Lung (tissue), 11 donors: ENCODE measurements at regions not wholly inside any gene's neighbourhood (a gene's known extent, or its start where the extent isn't known, plus 50 kb on each side); places are given as distances from the start of the nearest gene placed in this dataset.
A peak's percentile ranks its signal among the peaks of the same experiment; 100 is the strongest.

Source experiments
- ATAC-seq: fragments of 200-7000 bp; cut with Tn5 transposase; one replicate; pipeline ENCODE4 v1.9.1; 2020; ENCODE audit warnings: moderate number of reproducible peaks; ENCODE audit not compliant: insufficient read depth, low FRiP score
- DNase-seq, 3 donors: peaks; one replicate each; pipeline ENCODE4 v3.0.0-alpha.2; 2013 to 2017
- H3K27ac ChIP-seq, 2 donors: one replicate each; pipeline ENCODE4 v1.5.1; 2013; ENCODE audit warnings: mild to moderate bottlenecking in 2 of 2, moderate library complexity in 2 of 2, control low read depth in 1 of 2, inconsistent platforms in 1 of 2, low read depth in 1 of 2, low read length in 1 of 2
- H3K27me3 ChIP-seq, 3 donors: one replicate each; pipeline ENCODE4 v1.5.1; 2013; ENCODE audit warnings: low read length in 2 of 3; ENCODE audit not compliant: control insufficient read depth in 3 of 3, insufficient read depth in 3 of 3
- H3K36me3 ChIP-seq, 4 donors: one replicate each; pipeline ENCODE4 v1.5.1; 2013; ENCODE audit warnings: low read length in 4 of 4, mild to moderate bottlenecking in 1 of 4, moderate library complexity in 1 of 4; ENCODE audit not compliant: control insufficient read depth in 4 of 4, insufficient read depth in 4 of 4
- H3K4me1 ChIP-seq, 5 donors: one replicate each; pipeline ENCODE4 v1.5.1; 2013; ENCODE audit warnings: low read length in 5 of 5, mild to moderate bottlenecking in 2 of 5, moderate library complexity in 1 of 5; ENCODE audit not compliant: control insufficient read depth in 5 of 5, insufficient read depth in 5 of 5
- H3K4me3 ChIP-seq: one replicate; pipeline ENCODE4 v1.5.1; 2013; ENCODE audit warnings: mild to moderate bottlenecking, control low read depth, moderate library complexity
- H3K9ac ChIP-seq, 2 donors: one replicate each; pipeline ENCODE4 v1.5.1; 2013; ENCODE audit warnings: low read length in 2 of 2, control low read depth in 1 of 2; ENCODE audit not compliant: insufficient read depth in 1 of 2
- H3K9me3 ChIP-seq, 4 donors: one replicate each; pipeline ENCODE4 v1.5.1; 2013; ENCODE audit warnings: low read length in 3 of 4, mild to moderate bottlenecking in 1 of 4, moderate library complexity in 1 of 4; ENCODE audit not compliant: control insufficient read depth in 4 of 4, insufficient read depth in 3 of 4
- CTCF ChIP-seq: IDR thresholded peaks from 2 replicates; pipeline ENCODE4 v1.5.1; 2012; ENCODE audit warnings: mild to moderate bottlenecking; ENCODE audit errors: control extremely low read depth, extremely low read depth
- WGBS, 2 donors: extraction: QIAGEN DNeasy Blood & Tissue Kit; methylation state at CpG; one replicate each; pipeline ENCODE4 v1.1.7; 2013; 5-methylcytosine and 5-hydroxymethylcytosine counted together
- donor health status: control.
- donor health status: control.
- donor health status: Bipolar disorder and iron deficiency.
- donor health status: healthy.
- donor health status: DM: yes; HTN: yes; CAD: no.

- no peaks in the 10 kb centered on the region for H3K27me3 ChIP-seq
- H3K27ac ChIP-seq, result no peak overlapping the region
- no peak for ATAC-seq
- peaks cover 0 to 8% (median 0%) of the 10 kb centered on the region in 5 donors for H3K4me1 ChIP-seq
- no peak overlapping the region for H3K4me3 ChIP-seq
- no peaks in the 10 kb centered on the region for H3K36me3 ChIP-seq
- 69% methylated on average over 4 of the region's 4 CpGs for WGBS, 2 donors
- H3K9ac ChIP-seq, result no peak overlapping the region
- no peak for TF ChIP-seq CTCF
- H3K9me3 ChIP-seq, result no peaks in the 10 kb centered on the region
- DNase-seq, result no peak
Observed at GRCh38 chr6:122063076-122063475, 336.4 kb upstream of the HSF2 start.

DNA sequence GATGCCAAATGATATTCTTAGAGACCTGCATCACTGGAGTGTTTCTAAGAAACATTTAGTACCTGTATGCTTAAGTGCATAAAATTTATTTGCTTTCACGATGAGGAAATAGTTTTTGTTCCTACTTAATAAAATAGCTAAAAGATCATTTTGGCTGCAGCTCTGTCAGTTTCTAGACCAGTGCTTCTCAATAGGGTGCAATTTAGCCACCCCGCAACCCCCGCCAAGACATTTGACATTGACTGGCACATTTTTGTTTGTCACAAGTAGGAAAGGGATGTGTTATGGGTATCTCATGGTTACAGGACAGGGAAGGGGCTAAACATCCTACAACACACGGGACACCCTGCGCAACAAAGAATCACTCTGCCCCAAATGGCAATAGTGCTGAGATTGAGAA, 335.7 kb upstream of the HSF2 start:
- Histone ChIP-seq H3K27ac (no peak overlapping the region), H3K9me3 (no peaks in the 10 kb centered on the region), H3K4me1 (peaks cover 0 to 8% (median 0%) of the 10 kb centered on the region in 5 donors), H3K9ac (no peak overlapping the region), H3K4me3 (no peak overlapping the region), H3K27me3 (no peaks in the 10 kb centered on the region), H3K36me3 (no peaks in the 10 kb centered on the region)
- DNase-seq (no peak), ATAC-seq (no peak)
- 87 to 88% methylated on average over 5 of the region's 5 CpGs for WGBS, 2 donors
- no peak for TF ChIP-seq CTCF

DNA sequence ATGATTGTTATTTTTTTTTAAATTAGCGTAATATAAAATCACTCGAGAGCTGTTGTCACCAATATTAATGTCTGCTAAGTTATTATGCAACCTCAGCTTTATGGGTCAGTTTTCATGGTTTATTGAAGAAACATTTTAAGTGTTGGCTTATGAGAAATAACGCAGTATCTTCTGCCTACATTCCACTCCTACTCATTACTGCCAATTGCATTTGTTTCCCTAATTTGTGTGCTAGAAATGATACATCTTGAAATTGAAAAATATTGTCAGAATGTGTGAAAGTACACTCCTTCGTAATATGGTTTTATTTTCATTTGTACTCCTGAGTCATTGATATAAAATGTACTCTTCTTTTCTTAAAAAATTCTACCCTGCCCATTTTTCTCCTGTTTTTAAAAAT, 333.3 kb upstream of the HSF2 start:
- Histone ChIP-seq H3K27ac (no peak overlapping the region), H3K9ac (no peak overlapping the region), H3K9me3 (no peaks in the 10 kb centered on the region), H3K4me3 (no peak overlapping the region), H3K4me1 (no peaks in the 10 kb centered on the region), H3K36me3 (no peaks in the 10 kb centered on the region), H3K27me3 (no peaks in the 10 kb centered on the region)
- DNase-seq, result no peak
- no peak for TF ChIP-seq CTCF
- 83 to 84% methylated on average over 4 of the region's 4 CpGs for WGBS, 2 donors
- no peak for ATAC-seq

DNA sequence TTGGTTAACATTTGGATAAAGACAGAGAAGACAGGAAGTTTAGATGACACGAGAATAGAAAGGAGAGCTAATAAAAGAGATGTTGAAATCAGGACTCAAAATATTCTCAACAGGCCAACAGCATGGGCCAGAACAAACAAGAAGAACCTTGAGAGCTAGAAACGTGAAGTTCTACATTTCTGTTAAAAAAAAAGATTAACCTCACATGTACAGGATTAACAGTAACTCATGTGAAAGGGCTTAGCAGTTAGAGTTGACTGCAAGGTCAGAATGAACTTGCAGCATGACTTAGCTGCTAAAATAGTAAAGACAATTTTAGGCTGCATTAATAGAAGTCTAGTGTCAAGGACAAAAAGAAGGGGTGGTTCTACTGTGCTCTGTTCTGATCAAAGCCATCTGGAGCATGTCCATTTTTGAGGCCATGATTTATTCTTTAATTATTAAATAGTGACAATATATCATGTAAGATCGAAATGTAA, 331.1 kb upstream of the HSF2 start:
- no peaks in the 10 kb centered on the region for H3K9me3 ChIP-seq
- ATAC-seq, result no peak
- 36 to 44% methylated on average over 3 of the region's 3 CpGs for WGBS, 2 donors
- no peak overlapping the region for H3K4me3 ChIP-seq
- peak in 1 of 3 donors; percentile 11 for DNase-seq
- H3K27ac ChIP-seq, result no peak overlapping the region
- TF ChIP-seq CTCF, result no peak
- H3K4me1 ChIP-seq, result no peaks in the 10 kb centered on the region
- H3K36me3 ChIP-seq, result no peaks in the 10 kb centered on the region
- no peak overlapping the region for H3K9ac ChIP-seq
- H3K27me3 ChIP-seq, result no peaks in the 10 kb centered on the region
